ENCODE measurements at regions not wholly inside any gene's neighbourhood (a gene's known extent, or its start where the extent isn't known, plus 50 kb on each side); places are given as distances from the start of the nearest gene placed in this dataset.

- H4K20me1 ChIP-seq (replicated peaks; ENCODE audit: control insufficient read depth, extremely low read depth, insufficient read depth, low read length): no peaks in the 10 kb centered on the region
- no peak overlapping the region for H3K4me2 ChIP-seq (ENCODE audit: insufficient read depth, low read length)
- POLR2A ChIA-PET: no interaction called here
- dilution Hi-C loops (cut with MboI; ENCODE audit: extremely low pct_ligation_motif_present, low sequenced_read_pairs): no loop called here
- no peak overlapping the region for H3K4me3 ChIP-seq (replicated peaks in 1 of 3; ENCODE audit: insufficient read depth in 1 of 3, low read depth in 1 of 3, low read length in 3 of 3)
- no peak for FAIRE-seq
- no peak for TF ChIP-seq FOS (IDR thresholded peaks at IDR 0.05; ENCODE audit: borderline replicate concordance, insufficient read depth, low read length)
- TF ChIP-seq MYC (IDR thresholded peaks at IDR 0.05; ENCODE audit: low read depth, low read length): no peak
- no peak for TF ChIP-seq GATA2 (IDR thresholded peaks at IDR 0.05; ENCODE audit: insufficient read depth, insufficient read length, low read depth, low read length)
- no peak for TF ChIP-seq MAX (IDR thresholded peaks at IDR 0.05; ENCODE audit: insufficient read depth, insufficient read length)
- TF ChIP-seq POLR2A (IDR thresholded peaks at IDR 0.05; ENCODE audit: low read depth, low read length): no peak
- no peak for TF ChIP-seq EZH2 (IDR thresholded peaks at IDR 0.05; ENCODE audit: borderline replicate concordance, low read depth, low read length, severe bottlenecking)
- no peak for TF ChIP-seq CTCF (IDR thresholded peaks at IDR 0.05; ENCODE audit: extremely low read depth in 1 of 2, insufficient read depth in 1 of 2, low read depth in 1 of 2, low read length in 2 of 2)
- TF ChIP-seq JUN (IDR thresholded peaks at IDR 0.05; ENCODE audit: borderline replicate concordance, insufficient read depth, insufficient read length, low read depth): no peak
- TF ChIP-seq POLR2AphosphoS5 (IDR thresholded peaks at IDR 0.05; ENCODE audit: insufficient read depth, low read depth, low read length): no peak
- no TSS peak for BruUV-seq (replicated peaks)
- CTCF ChIA-PET: interaction anchor here (2.8 kb wide), 1 partner anchor 13 kb away, joined by 7 read pairs; no protein-coding TSS in a partner anchor
- no peaks in the 10 kb centered on the region for H3K36me3 ChIP-seq (ENCODE audit: control insufficient read depth in 2 of 2, extremely low read depth in 1 of 2, insufficient read depth in 2 of 2, low read length in 2 of 2)
- no peak overlapping the region for H3K27ac ChIP-seq (ENCODE audit: insufficient read depth, low read depth, low read length)
- no peak for DNase-seq (ENCODE audit: low read depth, low spot score)
- no peaks in the 10 kb centered on the region for H3K9me3 ChIP-seq (replicated peaks; ENCODE audit: control insufficient read depth, insufficient read depth, low read length)
- no peaks in the 10 kb centered on the region for H3K27me3 ChIP-seq (ENCODE audit: control insufficient read depth in 2 of 2, insufficient read depth in 2 of 2, low read length in 2 of 2)
- no peak overlapping the region for H3K9ac ChIP-seq (replicated peaks; ENCODE audit: extremely low read depth, insufficient read depth, low read length)
- H3K9me1 ChIP-seq (replicated peaks; ENCODE audit: control insufficient read depth, extremely low read depth, insufficient read depth, low read length): no peaks in the 10 kb centered on the region
- intact Hi-C loops (cut with micrococcal nuclease): no loop called here
- no peak overlapping the region for H2AFZ ChIP-seq (ENCODE audit: low read depth, low read length)
- no peaks in the 10 kb centered on the region for H3K4me1 ChIP-seq (ENCODE audit: control insufficient read depth, extremely low read depth, insufficient read depth, low read length)
- no peaks in the 10 kb centered on the region for H3K79me2 ChIP-seq (ENCODE audit: control insufficient read depth, insufficient read depth, low read length)
Measured at GRCh38 chr14:71526388-71526787, 405.8 kb upstream of the RGS6 start.
